ENCODE measurements at regions not wholly inside any gene's neighbourhood (a gene's known extent, or its start where the extent isn't known, plus 50 kb on each side); places are given as distances from the start of the nearest gene placed in this dataset.

DNA sequence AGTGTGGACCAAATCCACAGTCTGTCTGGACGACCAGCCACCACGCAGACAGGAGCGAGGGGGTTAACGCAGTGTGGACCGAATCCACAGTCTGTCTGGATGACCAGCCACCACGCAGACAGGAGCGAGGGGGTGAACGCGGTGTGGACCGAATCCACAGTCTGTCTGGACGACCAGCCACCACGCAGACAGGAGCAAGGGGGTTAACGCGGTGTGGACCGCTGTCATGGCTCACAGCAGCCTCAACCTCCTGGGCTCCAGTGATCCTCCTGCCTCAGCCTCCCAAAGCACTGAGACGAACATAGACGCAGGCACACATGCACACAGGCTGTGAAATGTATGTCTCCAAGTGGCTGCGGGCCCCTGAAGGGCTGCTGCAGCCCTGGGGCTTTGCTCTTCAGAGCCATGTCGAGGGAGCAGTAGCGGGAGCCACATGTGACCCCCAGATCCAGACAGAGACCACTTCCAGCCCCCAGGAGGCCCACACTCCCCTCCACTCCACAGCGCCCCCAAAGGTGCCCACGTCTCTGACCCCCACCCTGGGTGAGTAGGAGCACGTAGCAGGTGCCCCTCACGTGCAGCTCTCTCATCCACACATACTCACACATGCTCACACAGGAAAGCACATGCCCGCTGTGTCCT lies 98.1 kb downstream of the YTHDF1 start:
- TF ChIP-seq, protein P1, sequence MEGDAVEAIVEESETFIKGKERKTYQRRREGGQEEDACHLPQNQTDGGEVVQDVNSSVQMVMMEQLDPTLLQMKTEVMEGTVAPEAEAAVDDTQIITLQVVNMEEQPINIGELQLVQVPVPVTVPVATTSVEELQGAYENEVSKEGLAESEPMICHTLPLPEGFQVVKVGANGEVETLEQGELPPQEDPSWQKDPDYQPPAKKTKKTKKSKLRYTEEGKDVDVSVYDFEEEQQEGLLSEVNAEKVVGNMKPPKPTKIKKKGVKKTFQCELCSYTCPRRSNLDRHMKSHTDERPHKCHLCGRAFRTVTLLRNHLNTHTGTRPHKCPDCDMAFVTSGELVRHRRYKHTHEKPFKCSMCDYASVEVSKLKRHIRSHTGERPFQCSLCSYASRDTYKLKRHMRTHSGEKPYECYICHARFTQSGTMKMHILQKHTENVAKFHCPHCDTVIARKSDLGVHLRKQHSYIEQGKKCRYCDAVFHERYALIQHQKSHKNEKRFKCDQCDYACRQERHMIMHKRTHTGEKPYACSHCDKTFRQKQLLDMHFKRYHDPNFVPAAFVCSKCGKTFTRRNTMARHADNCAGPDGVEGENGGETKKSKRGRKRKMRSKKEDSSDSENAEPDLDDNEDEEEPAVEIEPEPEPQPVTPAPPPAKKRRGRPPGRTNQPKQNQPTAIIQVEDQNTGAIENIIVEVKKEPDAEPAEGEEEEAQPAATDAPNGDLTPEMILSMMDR (IDR thresholded peaks at IDR 0.05; ENCODE audit: low read depth, low read length, missing input control), result no peak
- no peak for TF ChIP-seq JUND (IDR thresholded peaks at IDR 0.05)
- no peak for TF ChIP-seq RXRA (IDR thresholded peaks at IDR 0.05)
- TF ChIP-seq MAX (IDR thresholded peaks at IDR 0.05), result no peak
- TF ChIP-seq, protein P2, sequence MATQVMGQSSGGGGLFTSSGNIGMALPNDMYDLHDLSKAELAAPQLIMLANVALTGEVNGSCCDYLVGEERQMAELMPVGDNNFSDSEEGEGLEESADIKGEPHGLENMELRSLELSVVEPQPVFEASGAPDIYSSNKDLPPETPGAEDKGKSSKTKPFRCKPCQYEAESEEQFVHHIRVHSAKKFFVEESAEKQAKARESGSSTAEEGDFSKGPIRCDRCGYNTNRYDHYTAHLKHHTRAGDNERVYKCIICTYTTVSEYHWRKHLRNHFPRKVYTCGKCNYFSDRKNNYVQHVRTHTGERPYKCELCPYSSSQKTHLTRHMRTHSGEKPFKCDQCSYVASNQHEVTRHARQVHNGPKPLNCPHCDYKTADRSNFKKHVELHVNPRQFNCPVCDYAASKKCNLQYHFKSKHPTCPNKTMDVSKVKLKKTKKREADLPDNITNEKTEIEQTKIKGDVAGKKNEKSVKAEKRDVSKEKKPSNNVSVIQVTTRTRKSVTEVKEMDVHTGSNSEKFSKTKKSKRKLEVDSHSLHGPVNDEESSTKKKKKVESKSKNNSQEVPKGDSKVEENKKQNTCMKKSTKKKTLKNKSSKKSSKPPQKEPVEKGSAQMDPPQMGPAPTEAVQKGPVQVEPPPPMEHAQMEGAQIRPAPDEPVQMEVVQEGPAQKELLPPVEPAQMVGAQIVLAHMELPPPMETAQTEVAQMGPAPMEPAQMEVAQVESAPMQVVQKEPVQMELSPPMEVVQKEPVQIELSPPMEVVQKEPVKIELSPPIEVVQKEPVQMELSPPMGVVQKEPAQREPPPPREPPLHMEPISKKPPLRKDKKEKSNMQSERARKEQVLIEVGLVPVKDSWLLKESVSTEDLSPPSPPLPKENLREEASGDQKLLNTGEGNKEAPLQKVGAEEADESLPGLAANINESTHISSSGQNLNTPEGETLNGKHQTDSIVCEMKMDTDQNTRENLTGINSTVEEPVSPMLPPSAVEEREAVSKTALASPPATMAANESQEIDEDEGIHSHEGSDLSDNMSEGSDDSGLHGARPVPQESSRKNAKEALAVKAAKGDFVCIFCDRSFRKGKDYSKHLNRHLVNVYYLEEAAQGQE (IDR thresholded peaks at IDR 0.05), result no peak
- TF ChIP-seq TAF1 (conservative IDR thresholded peaks at IDR 0.05), result no peak
- no peak for TF ChIP-seq FOXA2 (IDR thresholded peaks at IDR 0.05)
